ENCODE measurements at regions not wholly inside any gene's neighbourhood (a gene's known extent, or its start where the extent isn't known, plus 50 kb on each side); places are given as distances from the start of the nearest gene placed in this dataset.

DNA sequence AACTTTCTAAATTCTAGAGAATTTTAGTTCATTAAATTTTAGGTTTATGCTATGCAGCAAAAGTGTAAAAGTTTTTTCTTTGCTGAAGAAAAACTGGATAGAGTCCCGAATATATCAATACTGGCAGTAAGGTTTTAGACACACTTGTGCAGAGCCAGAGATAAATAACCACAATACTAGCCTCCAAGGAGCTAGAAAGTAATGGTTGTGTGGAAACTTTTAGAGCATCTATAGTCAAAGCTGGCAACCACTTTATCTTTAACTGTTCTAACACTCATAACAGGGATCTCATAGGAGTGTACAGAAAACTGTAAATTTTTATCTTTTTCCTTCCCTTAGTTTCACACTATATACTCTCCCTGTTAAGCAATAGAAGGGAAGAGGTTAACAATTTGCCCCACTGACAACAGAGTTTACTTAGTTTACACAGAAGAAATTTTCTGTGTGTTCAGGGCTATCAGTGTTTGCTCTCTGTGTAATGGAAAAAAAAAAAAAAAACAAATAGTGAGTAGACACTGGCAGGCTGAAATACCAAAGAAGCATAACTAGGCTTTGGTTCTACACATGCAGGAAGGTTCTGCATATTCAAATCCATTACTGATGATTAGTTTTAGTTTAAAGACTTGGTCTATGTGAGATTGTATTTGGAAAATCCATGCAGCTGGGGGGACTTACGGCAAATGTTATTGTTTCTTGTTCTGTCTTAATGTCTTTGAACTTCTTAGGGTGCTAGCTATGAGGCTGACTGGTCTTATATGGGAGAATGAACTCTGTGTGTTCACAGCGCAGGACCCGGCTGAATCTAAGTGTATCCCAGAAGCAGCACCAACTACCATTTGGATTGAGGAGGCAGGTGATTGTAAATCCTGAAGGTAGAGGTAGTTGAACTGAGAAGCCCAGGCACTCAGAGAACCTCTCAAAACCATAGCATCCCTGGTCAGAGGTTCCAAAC, 187.6 kb downstream of the PCSK1 start:
- Mint-ChIP-seq H3K9me3 (no peaks in the 10 kb centered on the region), H3K4me1 (no peaks in the 10 kb centered on the region), H3K36me3 (ENCODE audit: low read depth) (no peaks in the 10 kb centered on the region), H3K4me3 (no peak overlapping the region), H3K27ac (no peak overlapping the region), H3K27me3 (peaks cover 8% of the 10 kb centered on the region)
- no peak for DNase-seq
- CTCF ChIA-PET: no interaction called here
- POLR2A ChIA-PET: interaction anchor here (0.6 kb wide), 1 partner anchor 223 kb away, joined by 4 read pairs; no protein-coding TSS in a partner anchor

GRCh38 chr5:96244696-96245095, 188.4 kb downstream of the PCSK1 start:
- peaks cover 6% of the 10 kb centered on the region for H3K27me3 Mint-ChIP-seq
- no peaks in the 10 kb centered on the region for H3K36me3 Mint-ChIP-seq (ENCODE audit: low read depth)
- ChIA-PET POLR2A (no interaction called here), CTCF (no interaction called here)
- no peak for DNase-seq
- H3K27ac Mint-ChIP-seq: no peak overlapping the region
- no peaks in the 10 kb centered on the region for H3K4me1 Mint-ChIP-seq
- H3K9me3 Mint-ChIP-seq: no peaks in the 10 kb centered on the region
- no peak overlapping the region for H3K4me3 Mint-ChIP-seq

DNA sequence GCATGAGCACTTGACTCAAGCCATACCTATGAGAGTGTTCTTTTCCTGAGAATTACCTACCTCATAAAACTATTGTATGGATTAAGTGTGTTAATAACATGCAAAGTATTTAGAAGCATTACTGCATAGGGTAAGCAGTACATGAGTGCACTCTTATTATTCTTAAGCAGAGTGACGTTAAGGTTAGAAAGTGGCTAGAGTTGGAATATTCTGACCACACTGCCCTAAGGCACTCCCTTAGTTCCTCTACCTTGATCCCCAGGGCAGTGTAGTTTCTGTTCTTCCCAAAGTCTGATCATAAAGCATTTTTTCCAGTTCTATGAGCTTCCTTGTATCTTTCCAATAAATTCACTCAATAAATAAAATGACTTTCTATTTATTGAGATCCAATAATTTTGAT, 189.2 kb downstream of the PCSK1 start:
- Mint-ChIP-seq H3K36me3 (ENCODE audit: low read depth) (no peaks in the 10 kb centered on the region), H3K27ac (no peak overlapping the region), H3K9me3 (no peaks in the 10 kb centered on the region), H3K27me3 (peaks cover 6% of the 10 kb centered on the region), H3K4me1 (no peaks in the 10 kb centered on the region), H3K4me3 (no peak overlapping the region)
- CTCF ChIA-PET: no interaction called here
- DNase-seq: no peak
- POLR2A ChIA-PET: no interaction called here

GRCh38 chr5:96243203-96243602, 189.8 kb downstream of the PCSK1 start:
- no peaks in the 10 kb centered on the region for H3K9me3 Mint-ChIP-seq

DNA sequence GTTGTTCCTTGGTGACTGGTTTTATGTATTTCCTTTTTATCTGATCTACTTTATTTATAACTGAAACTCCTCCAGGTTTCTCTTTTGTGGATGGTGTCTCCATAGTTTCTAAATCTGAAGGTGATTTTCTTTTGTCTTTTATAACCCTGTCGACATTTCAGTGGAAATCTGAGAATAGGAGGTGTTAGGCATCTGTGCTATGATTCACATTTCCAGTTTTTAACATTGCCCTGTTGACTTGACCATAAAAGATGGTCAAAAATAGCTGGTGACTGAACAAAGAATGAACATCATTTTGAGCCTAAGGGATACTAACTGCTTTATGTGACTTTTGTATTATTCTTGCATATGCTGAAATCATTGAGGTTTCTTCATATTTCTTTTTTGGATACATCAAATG, 190.5 kb downstream of the PCSK1 start:
- ChIA-PET POLR2A (no interaction called here), CTCF (no interaction called here)
- Mint-ChIP-seq H3K4me1 (no peaks in the 10 kb centered on the region), H3K27ac (no peak overlapping the region), H3K27me3 (peaks cover 6% of the 10 kb centered on the region), H3K9me3 (no peaks in the 10 kb centered on the region), H3K36me3 (ENCODE audit: low read depth) (no peaks in the 10 kb centered on the region), H3K4me3 (no peak overlapping the region)
- DNase-seq: no peak

More at GRCh38 chr5:96243203-96243602, 189.8 kb downstream of the PCSK1 start:
- Mint-ChIP-seq H3K4me3 (no peak overlapping the region), H3K4me1 (no peaks in the 10 kb centered on the region), H3K27ac (no peak overlapping the region), H3K27me3 (peaks cover 6% of the 10 kb centered on the region), H3K36me3 (ENCODE audit: low read depth) (no peaks in the 10 kb centered on the region)
- ChIA-PET POLR2A (no interaction called here), CTCF (no interaction called here)
- no peak for DNase-seq

DNA sequence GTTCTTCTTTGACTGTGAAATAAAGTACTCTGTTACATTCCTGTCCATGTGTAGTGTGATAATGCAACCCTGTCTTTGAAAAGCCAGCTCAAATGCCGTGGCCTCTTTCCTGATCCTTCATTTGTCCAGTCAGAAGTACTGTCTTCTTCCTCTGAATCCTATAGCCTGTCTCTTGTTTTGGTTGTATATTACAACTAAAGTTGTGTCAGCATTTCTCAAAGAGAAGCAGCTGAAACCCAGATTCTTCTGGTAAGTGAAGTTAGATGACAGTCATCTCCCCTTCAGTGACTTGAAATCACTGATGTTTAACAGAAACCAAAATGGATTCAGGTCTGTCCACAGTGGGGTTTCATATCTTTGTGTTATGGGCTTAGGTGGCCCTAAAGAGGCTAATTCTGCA, 196.2 kb downstream of the PCSK1 start:
- no peaks in the 10 kb centered on the region for H3K9me3 Mint-ChIP-seq
- H3K36me3 Mint-ChIP-seq (ENCODE audit: low read depth): no peaks in the 10 kb centered on the region
- no peak for DNase-seq
- no peak overlapping the region for H3K4me3 Mint-ChIP-seq
- no peaks in the 10 kb centered on the region for H3K4me1 Mint-ChIP-seq
- POLR2A ChIA-PET: no interaction called here
- H3K27ac Mint-ChIP-seq: no peak overlapping the region
- H3K27me3 Mint-ChIP-seq: peaks cover 4% of the 10 kb centered on the region
- CTCF ChIA-PET: no interaction called here

- no peak overlapping the region for H3K4me3 Mint-ChIP-seq
Measured at GRCh38 chr5:96236051-96236450, 197.0 kb downstream of the PCSK1 start.

DNA sequence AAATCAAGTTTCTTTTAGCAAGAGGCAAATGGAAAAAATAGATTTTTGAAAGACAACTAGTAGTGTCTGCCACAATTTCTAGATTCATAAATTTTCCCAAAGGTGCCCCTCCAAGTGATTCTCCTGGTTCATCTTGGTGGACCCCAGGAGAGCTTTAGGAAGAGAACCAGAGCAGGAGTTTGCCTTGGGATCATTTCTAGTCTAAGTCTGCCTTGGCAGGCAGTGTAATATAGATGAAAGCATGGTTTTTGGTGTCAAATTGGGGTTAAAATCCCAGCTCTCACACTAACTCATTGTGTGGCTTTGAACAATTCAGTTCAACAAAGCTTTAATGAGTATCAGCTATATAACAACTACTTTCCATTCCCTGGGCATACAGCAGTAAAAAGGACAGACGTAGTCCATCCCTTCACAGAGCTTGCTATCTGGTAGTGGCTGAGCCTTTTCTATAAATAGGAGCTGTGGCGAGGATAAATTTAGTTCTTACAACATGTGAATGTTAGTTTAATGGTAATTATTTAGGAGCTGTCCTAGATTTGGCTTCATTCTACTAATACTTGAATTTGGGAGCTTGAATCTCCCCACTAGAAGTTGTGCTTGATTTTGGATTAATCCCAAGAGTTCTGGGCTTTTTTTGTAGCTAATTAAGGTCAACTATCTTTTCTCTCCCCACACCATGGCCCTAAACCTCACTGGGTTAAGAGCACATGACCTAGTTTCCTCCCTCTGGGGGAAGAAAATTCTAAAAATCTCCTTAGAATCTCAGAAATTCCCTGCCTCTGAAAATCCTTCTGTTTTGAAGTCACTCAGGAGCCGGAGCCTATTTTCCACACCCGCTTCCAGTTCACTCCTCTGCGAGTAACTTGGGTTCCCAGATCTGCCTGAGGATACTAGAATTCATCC, 197.8 kb downstream of the PCSK1 start:
- H3K36me3 Mint-ChIP-seq (ENCODE audit: low read depth): no peaks in the 10 kb centered on the region
- H3K4me1 Mint-ChIP-seq: no peaks in the 10 kb centered on the region
- H3K4me3 Mint-ChIP-seq: no peak overlapping the region
- H3K27ac Mint-ChIP-seq: no peak overlapping the region
- DNase-seq: no peak
- no peaks in the 10 kb centered on the region for H3K9me3 Mint-ChIP-seq
- POLR2A ChIA-PET: no interaction called here
- CTCF ChIA-PET: no interaction called here
- H3K27me3 Mint-ChIP-seq: peaks cover 11% of the 10 kb centered on the region

More at GRCh38 chr5:96236051-96236450, 197.0 kb downstream of the PCSK1 start:
- DNase-seq: no peak
- ChIA-PET POLR2A (no interaction called here), CTCF (no interaction called here)
- no peaks in the 10 kb centered on the region for H3K36me3 Mint-ChIP-seq (ENCODE audit: low read depth)
- H3K9me3 Mint-ChIP-seq: no peaks in the 10 kb centered on the region
- no peak overlapping the region for H3K27ac Mint-ChIP-seq
- H3K4me1 Mint-ChIP-seq: no peaks in the 10 kb centered on the region
- H3K27me3 Mint-ChIP-seq: peaks cover 7% of the 10 kb centered on the region

GRCh38 chr5:96232602-96233001, 200.4 kb downstream of the PCSK1 start:
- DNase-seq: no peak
- Mint-ChIP-seq H3K27ac (no peak overlapping the region), H3K4me3 (no peak overlapping the region), H3K9me3 (no peaks in the 10 kb centered on the region), H3K27me3 (peaks cover 17% of the 10 kb centered on the region), H3K4me1 (no peaks in the 10 kb centered on the region), H3K36me3 (ENCODE audit: low read depth) (no peaks in the 10 kb centered on the region)
- ChIA-PET POLR2A (no interaction called here), CTCF (no interaction called here)

GRCh38 chr5:96229188-96229587, 203.9 kb downstream of the PCSK1 start:
- H3K36me3 Mint-ChIP-seq (ENCODE audit: low read depth): no peaks in the 10 kb centered on the region
- DNase-seq: no peak
- H3K4me1 Mint-ChIP-seq: no peaks in the 10 kb centered on the region
- ChIA-PET POLR2A (interaction anchor here (0.5 kb wide), 1 partner anchor 134 kb away, joined by 8 read pairs; no protein-coding TSS in a partner anchor), CTCF (interaction anchor here (0.6 to 0.9 kb wide), 2 partner anchors 22 to 268 kb away, joined by 3 to 4 read pairs; no protein-coding TSS in a partner anchor)
- no peak overlapping the region for H3K27ac Mint-ChIP-seq
- no peaks in the 10 kb centered on the region for H3K9me3 Mint-ChIP-seq
- peaks cover 16% of the 10 kb centered on the region for H3K27me3 Mint-ChIP-seq
- no peak overlapping the region for H3K4me3 Mint-ChIP-seq

- no peak overlapping the region for H3K27ac Mint-ChIP-seq
- H3K4me3 Mint-ChIP-seq: no peak overlapping the region
- no peaks in the 10 kb centered on the region for H3K36me3 Mint-ChIP-seq (ENCODE audit: low read depth)
- POLR2A ChIA-PET: no interaction called here
- no peaks in the 10 kb centered on the region for H3K9me3 Mint-ChIP-seq
- H3K4me1 Mint-ChIP-seq: no peaks in the 10 kb centered on the region
- peaks cover 16% of the 10 kb centered on the region for H3K27me3 Mint-ChIP-seq
- CTCF ChIA-PET: interaction anchor here (0.9 to 1.7 kb wide), 2 partner anchors 33 to 117 kb away, joined by 3 read pairs; no protein-coding TSS in a partner anchor
- DNase-seq: no peak
Measured at GRCh38 chr5:96228408-96228807, 204.6 kb downstream of the PCSK1 start.

DNA sequence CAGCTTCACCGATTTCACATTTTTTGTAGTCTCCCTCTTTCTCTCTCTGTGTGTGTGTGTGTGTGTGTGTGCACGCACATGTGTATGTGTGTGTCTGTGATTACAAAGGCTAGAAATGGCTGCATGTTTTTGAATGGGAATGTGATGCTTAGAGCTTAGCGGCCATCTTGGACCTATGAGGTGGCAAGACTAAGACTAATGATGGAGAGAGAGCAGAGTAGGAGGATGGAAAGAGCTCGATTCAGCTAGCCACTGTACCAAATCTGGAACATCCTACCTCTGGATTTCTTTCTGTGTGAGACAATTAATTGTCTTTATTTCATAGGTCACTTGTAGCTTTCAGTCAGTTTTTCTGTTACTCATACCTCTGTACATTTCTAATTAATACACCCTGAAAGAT, 205.1 kb downstream of the PCSK1 start:
- ChIA-PET POLR2A (no interaction called here), CTCF (interaction anchor here (0.9 to 1.7 kb wide), 3 partner anchors 33 to 323 kb away, joined by 3 read pairs; no protein-coding TSS in a partner anchor)
- H3K27me3 Mint-ChIP-seq: peaks cover 16% of the 10 kb centered on the region
- H3K36me3 Mint-ChIP-seq (ENCODE audit: low read depth): no peaks in the 10 kb centered on the region
- no peak for DNase-seq
- H3K4me3 Mint-ChIP-seq: no peak overlapping the region
- H3K4me1 Mint-ChIP-seq: no peaks in the 10 kb centered on the region
- H3K9me3 Mint-ChIP-seq: no peaks in the 10 kb centered on the region
- H3K27ac Mint-ChIP-seq: no peak overlapping the region

Measured in activated CD4-positive, alpha-beta T cell treated with anti-CD3 and anti-CD28 coated beads, Interleukin-2, amount 10 ng/mL, durations not matched to agents 7 days and 5 days (primary cell).